OCI-LY3 (cell line): ENCODE measurements at regions not wholly inside any gene's neighbourhood (a gene's known extent, or its start where the extent isn't known, plus 50 kb on each side); places are given as distances from the start of the nearest gene placed in this dataset.

Experiments
- H2AFZ ChIP-seq: fragments of 200-600, 300-600 bp; shearing (Covaris generic); 2 replicates; pipeline ENCODE4 v1.6.0; 2014; ENCODE audit warnings: antibody characterized with exemption, low read depth, low read length
- H3K27ac ChIP-seq: fragments of 200-600, 300-600 bp; sonication (generic); 2 replicates; pipeline ENCODE4 v1.5.1; 2014; ENCODE audit warnings: mild to moderate bottlenecking, low read length, moderate library complexity, mixed read lengths
- H3K27me3 ChIP-seq: fragments of 200-600, 300-600 bp; sonication (generic); 2 replicates; pipeline ENCODE4 v1.6.1; 2014; ENCODE audit warnings: low read depth, low read length, mixed read lengths
- H3K36me3 ChIP-seq: fragments of 200-600, 300-600 bp; sonication (generic); replicated peaks from 2 replicates; pipeline ENCODE3; 2014; ENCODE audit warnings: low read depth, low read length, mixed read lengths
- H3K4me1 ChIP-seq: fragments of 300-600, 200-600 bp; sonication (generic); 2 replicates; pipeline ENCODE4 v1.6.1; 2014; ENCODE audit warnings: low read length, mixed read lengths
- H3K4me2 ChIP-seq: fragments of 200-600, 300-600 bp; sonication (generic); 2 replicates; pipeline ENCODE4 v1.6.1; 2014; ENCODE audit warnings: low read length, mixed read lengths
- H3K4me3 ChIP-seq: fragments of 300-600, 200-600 bp; sonication (generic); 2 replicates; pipeline ENCODE4 v1.5.1; 2014; ENCODE audit warnings: antibody characterized with exemption, mild to moderate bottlenecking, low read length, moderate library complexity
- H3K79me2 ChIP-seq: fragments of 300-600, 200-600 bp; shearing (Covaris generic); 2 replicates; pipeline ENCODE4 v1.6.1; 2014; ENCODE audit warnings: mild to moderate bottlenecking, low read length, mixed read lengths
- H3K9ac ChIP-seq: fragments of 300-600, 200-600 bp; shearing (Covaris generic); 2 replicates; pipeline ENCODE4 v1.6.0; 2014; ENCODE audit warnings: mild to moderate bottlenecking, low read length, moderate library complexity
- H3K9me3 ChIP-seq: fragments of 200-600, 300-600 bp; shearing (Covaris generic); 2 replicates; pipeline ENCODE4 v1.6.1; 2014; ENCODE audit warnings: low read length, mixed read lengths; ENCODE audit not compliant: insufficient read depth
- H4K20me1 ChIP-seq: fragments of 200-600, 300-600 bp; sonication (generic); 2 replicates; pipeline ENCODE4 v1.6.1; 2016; ENCODE audit warnings: low read length, mixed read lengths; ENCODE audit not compliant: insufficient read depth
- CTCF ChIP-seq: fragments of 200-600, 300-600 bp; sonication (generic); IDR thresholded peaks from 2 replicates; pipeline ENCODE4 v1.5.1; 2014; ENCODE audit warnings: antibody characterized with exemption, low read length, low read depth
- EZH2phosphoT487 ChIP-seq: fragments of 200-600 bp; shearing (Covaris generic); IDR thresholded peaks from 2 replicates; pipeline ENCODE4 v1.6.1; 2018; ENCODE audit warnings: antibody characterized with exemption, mixed run types, low read depth

- Histone ChIP-seq H3K27ac (no peak overlapping the region), H3K4me1 (no peaks in the 10 kb centered on the region), H3K9me3 (no peaks in the 10 kb centered on the region), H2AFZ (no peak overlapping the region), H3K27me3 (no peaks in the 10 kb centered on the region), H3K36me3 (no peaks in the 10 kb centered on the region), H3K4me2 (no peak overlapping the region), H3K79me2 (no peaks in the 10 kb centered on the region), H3K9ac (no peak overlapping the region), H4K20me1 (no peaks in the 10 kb centered on the region), H3K4me3 (no peak overlapping the region)
- TF ChIP-seq EZH2phosphoT487 (no peak), CTCF (no peak)
Measured at GRCh38 chr2:236694146-236694888, 124.7 kb downstream of the ACKR3 start.

DNA sequence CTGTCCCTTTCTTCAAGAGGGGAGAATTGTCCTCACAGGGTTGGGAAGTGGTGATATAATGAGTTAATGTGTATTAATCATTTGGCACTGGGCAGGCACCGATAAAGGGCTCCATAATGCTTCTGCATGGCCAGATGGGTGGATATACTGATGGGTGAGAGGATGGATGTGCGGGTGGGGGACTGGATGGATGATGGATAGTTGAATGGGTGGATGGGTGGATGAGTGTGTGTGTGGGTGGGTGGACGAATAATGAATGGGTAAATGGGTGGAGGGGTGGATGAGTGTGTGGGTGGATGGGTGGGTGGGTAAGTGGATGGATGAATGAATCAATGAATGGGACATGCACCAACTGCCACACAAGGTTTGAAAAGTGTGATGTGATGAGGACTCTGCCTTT lies 127.2 kb downstream of the ACKR3 start:
- no peaks in the 10 kb centered on the region for H3K79me2 ChIP-seq
- TF ChIP-seq CTCF (no peak), EZH2phosphoT487 (no peak)
- H3K4me2 ChIP-seq, result no peak overlapping the region
- H3K4me1 ChIP-seq, result no peaks in the 10 kb centered on the region
- H3K9ac ChIP-seq, result no peak overlapping the region
- no peaks in the 10 kb centered on the region for H3K9me3 ChIP-seq
- no peaks in the 10 kb centered on the region for H3K36me3 ChIP-seq
- no peak overlapping the region for H3K27ac ChIP-seq
- no peaks in the 10 kb centered on the region for H3K27me3 ChIP-seq
- H2AFZ ChIP-seq, result no peak overlapping the region
- H3K4me3 ChIP-seq, result no peak overlapping the region
- no peaks in the 10 kb centered on the region for H4K20me1 ChIP-seq

GRCh38 chr2:236698016-236698627 lies 128.5 kb downstream of the ACKR3 start:
- no peaks in the 10 kb centered on the region for H3K9me3 ChIP-seq
- no peak for TF ChIP-seq CTCF
- TF ChIP-seq EZH2phosphoT487, result no peak
- no peaks in the 10 kb centered on the region for H3K79me2 ChIP-seq
- H3K4me1 ChIP-seq, result no peaks in the 10 kb centered on the region
- H2AFZ ChIP-seq, result no peak overlapping the region
- no peaks in the 10 kb centered on the region for H3K27me3 ChIP-seq
- H3K4me2 ChIP-seq, result no peak overlapping the region
- H3K4me3 ChIP-seq, result no peak overlapping the region
- no peak overlapping the region for H3K27ac ChIP-seq
- no peaks in the 10 kb centered on the region for H4K20me1 ChIP-seq
- H3K36me3 ChIP-seq, result no peaks in the 10 kb centered on the region
- no peak overlapping the region for H3K9ac ChIP-seq

GRCh38 chr2:236700703-236701102 lies 131.1 kb downstream of the ACKR3 start:
- no peak overlapping the region for H3K9ac ChIP-seq
- H2AFZ ChIP-seq, result no peak overlapping the region
- H3K36me3 ChIP-seq, result no peaks in the 10 kb centered on the region
- no peaks in the 10 kb centered on the region for H3K9me3 ChIP-seq
- no peaks in the 10 kb centered on the region for H3K27me3 ChIP-seq
- H3K4me2 ChIP-seq, result no peak overlapping the region
- no peaks in the 10 kb centered on the region for H3K79me2 ChIP-seq
- no peaks in the 10 kb centered on the region for H4K20me1 ChIP-seq
- TF ChIP-seq EZH2phosphoT487 (no peak), CTCF (no peak)
- no peak overlapping the region for H3K4me3 ChIP-seq
- no peak overlapping the region for H3K27ac ChIP-seq
- no peaks in the 10 kb centered on the region for H3K4me1 ChIP-seq
